ENCODE measurements at regions not wholly inside any gene's neighbourhood (a gene's known extent, or its start where the extent isn't known, plus 50 kb on each side); places are given as distances from the start of the nearest gene placed in this dataset.
A peak's percentile ranks its signal among the peaks of the same experiment; 100 is the strongest.

DNA sequence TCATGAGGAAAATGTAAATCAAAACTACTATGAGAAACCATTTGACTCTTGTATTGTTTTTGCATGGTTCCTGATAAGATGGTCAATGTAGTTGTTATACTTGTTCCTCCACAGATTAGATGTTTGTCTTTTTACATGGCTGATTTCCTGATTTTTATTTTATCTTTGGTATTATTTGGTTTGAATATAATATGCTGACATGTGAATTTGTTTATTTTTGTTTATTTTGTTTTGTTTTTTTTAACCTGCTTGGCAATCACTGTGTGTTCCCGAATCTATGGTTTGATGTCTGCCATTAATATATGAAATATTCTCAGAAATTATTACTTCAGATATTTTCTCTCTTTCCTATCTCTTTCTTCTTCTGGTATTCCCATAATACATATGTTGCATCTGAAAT, 899.5 kb upstream of the ADGRB3 start:
- Mint-ChIP-seq H3K4me1 (ENCODE audit: unreplicated experiment) (no peaks in the 10 kb centered on the region), H3K27me3 (no peaks in the 10 kb centered on the region), H3K36me3 (no peaks in the 10 kb centered on the region), H3K27ac (no peak overlapping the region), H3K9me3 (peaks cover 6% of the 10 kb centered on the region), H3K4me3 (no peak overlapping the region)
- TF ChIP-seq CTCF (conservative IDR thresholded peaks at IDR 0.05): no peak
- DNase-seq (ENCODE audit: extremely low spot score, unreplicated experiment): no peak

GRCh38 chr6:67722861-67723261, 912.2 kb upstream of the ADGRB3 start:
- H3K36me3 Mint-ChIP-seq: no peaks in the 10 kb centered on the region
- DNase-seq (ENCODE audit: extremely low spot score, unreplicated experiment): no peak
- H3K4me1 Mint-ChIP-seq (ENCODE audit: unreplicated experiment): no peaks in the 10 kb centered on the region
- H3K4me3 Mint-ChIP-seq: no peak overlapping the region
- TF ChIP-seq CTCF (conservative IDR thresholded peaks at IDR 0.05): no peak
- no peaks in the 10 kb centered on the region for H3K9me3 Mint-ChIP-seq
- no peaks in the 10 kb centered on the region for H3K27me3 Mint-ChIP-seq
- no peak overlapping the region for H3K27ac Mint-ChIP-seq

DNA sequence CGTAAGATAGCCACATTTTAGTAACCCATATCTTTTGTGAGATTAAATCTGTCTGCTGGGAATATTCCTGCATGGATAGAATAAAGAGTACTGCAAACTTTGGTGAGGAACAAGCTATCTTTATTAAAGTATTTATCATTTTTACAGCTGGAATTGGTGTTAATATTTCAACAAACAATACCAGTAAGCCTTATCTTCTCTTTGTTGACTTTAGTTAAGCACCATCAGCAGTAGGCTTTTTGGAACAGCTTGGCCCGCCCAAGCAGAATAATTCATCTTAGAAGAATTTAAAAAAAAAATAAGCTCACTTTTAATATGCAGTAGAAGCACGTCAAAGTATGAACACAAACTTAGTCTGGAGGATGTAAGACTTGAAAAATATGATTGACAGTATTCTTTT, 917.8 kb upstream of the ADGRB3 start:
- DNase-seq (ENCODE audit: extremely low spot score, unreplicated experiment): no peak
- Mint-ChIP-seq H3K27ac (no peak overlapping the region), H3K4me3 (no peak overlapping the region), H3K9me3 (no peaks in the 10 kb centered on the region), H3K27me3 (no peaks in the 10 kb centered on the region), H3K4me1 (ENCODE audit: unreplicated experiment) (no peaks in the 10 kb centered on the region), H3K36me3 (no peaks in the 10 kb centered on the region)
- TF ChIP-seq CTCF (conservative IDR thresholded peaks at IDR 0.05): no peak

- Mint-ChIP-seq H3K36me3 (no peaks in the 10 kb centered on the region), H3K27me3 (no peaks in the 10 kb centered on the region), H3K4me3 (no peak overlapping the region), H3K4me1 (ENCODE audit: unreplicated experiment) (no peaks in the 10 kb centered on the region), H3K9me3 (no peaks in the 10 kb centered on the region), H3K27ac (no peak overlapping the region)
- no peak for DNase-seq (ENCODE audit: extremely low spot score, unreplicated experiment)
- no peak for TF ChIP-seq CTCF (conservative IDR thresholded peaks at IDR 0.05)
Measured at GRCh38 chr6:67706388-67706787, 928.7 kb upstream of the ADGRB3 start.

DNA sequence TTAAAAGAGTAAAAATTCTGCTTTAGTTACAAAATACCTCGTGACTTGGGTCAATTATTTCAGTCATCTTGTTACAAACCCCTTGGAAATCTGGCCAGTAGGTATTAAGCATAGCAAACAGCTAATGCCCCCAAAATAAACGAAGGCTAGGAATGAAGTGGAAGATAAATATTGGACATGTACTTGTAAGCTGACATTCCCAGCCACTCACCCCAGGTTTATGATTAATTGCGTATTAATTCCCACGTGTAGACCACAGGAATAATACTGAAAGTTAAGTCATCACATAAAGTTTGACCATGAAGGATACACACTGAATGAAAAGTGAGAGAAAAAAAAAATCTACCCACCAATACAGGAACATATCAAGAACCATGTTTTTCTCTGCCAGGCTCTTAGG, 936.5 kb upstream of the ADGRB3 start:
- Mint-ChIP-seq H3K9me3 (no peaks in the 10 kb centered on the region), H3K4me1 (ENCODE audit: unreplicated experiment) (no peaks in the 10 kb centered on the region), H3K27me3 (no peaks in the 10 kb centered on the region), H3K4me3 (no peak overlapping the region), H3K36me3 (no peaks in the 10 kb centered on the region), H3K27ac (no peak overlapping the region)
- no peak for TF ChIP-seq CTCF (conservative IDR thresholded peaks at IDR 0.05)
- no peak for DNase-seq (ENCODE audit: extremely low spot score, unreplicated experiment)

DNA sequence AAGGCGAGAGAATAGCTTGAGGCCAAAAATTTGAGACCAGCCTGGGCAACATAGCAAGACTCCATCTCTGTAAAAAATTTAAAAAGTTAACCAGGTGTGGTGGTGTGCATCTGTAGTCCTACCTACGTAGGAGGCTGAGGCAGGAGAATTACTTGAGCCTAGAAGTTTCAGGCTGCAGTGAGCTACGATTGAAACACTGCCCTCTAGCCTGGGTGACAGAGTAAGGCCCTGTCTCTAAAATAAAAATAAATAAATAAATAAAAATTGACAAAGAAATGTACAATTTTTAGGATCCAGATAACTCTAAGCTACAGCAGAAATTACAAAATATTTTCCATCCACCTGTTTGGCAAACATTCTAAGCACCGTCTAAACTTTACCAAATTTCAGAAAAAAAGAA, 941.0 kb upstream of the ADGRB3 start:
- DNase-seq (ENCODE audit: extremely low spot score, unreplicated experiment): no peak
- Mint-ChIP-seq H3K4me1 (ENCODE audit: unreplicated experiment) (no peaks in the 10 kb centered on the region), H3K27me3 (no peaks in the 10 kb centered on the region), H3K9me3 (no peaks in the 10 kb centered on the region), H3K4me3 (no peak overlapping the region), H3K36me3 (no peaks in the 10 kb centered on the region), H3K27ac (no peak overlapping the region)
- TF ChIP-seq CTCF (conservative IDR thresholded peaks at IDR 0.05): peak; percentile 20
